SU-DHL-6 (cell line): ENCODE measurements at regions not wholly inside any gene's neighbourhood (a gene's known extent, or its start where the extent isn't known, plus 50 kb on each side); places are given as distances from the start of the nearest gene placed in this dataset.
"Not testable (repeated sequence)": the region's sequence is repeated elsewhere in the genome, so short reads cannot be mapped to it uniquely, and the experiment has no call there.

ENCODE experiments used
- H2AFZ ChIP-seq: fragments of 200-600 bp; sonication (generic); 2 replicates; pipeline ENCODE4 v1.6.1; 2014; ENCODE audit warnings: low read depth, mild to moderate bottlenecking, moderate library complexity, mixed read lengths, antibody characterized with exemption, low read length; ENCODE audit not compliant: severe bottlenecking
- H3F3A ChIP-seq: fragments of 200-600 bp; shearing (Covaris generic); 2 replicates; pipeline ENCODE4 v1.6.0; 2016; ENCODE audit warnings: antibody characterized with exemption, mild to moderate bottlenecking; ENCODE audit not compliant: insufficient read depth
- H3K27ac ChIP-seq: fragments of 200-600 bp; sonication (generic); 2 replicates; pipeline ENCODE4 v1.5.1; 2016; ENCODE audit warnings: low read depth, mild to moderate bottlenecking, low read length, moderate library complexity, mixed read lengths
- H3K27me3 ChIP-seq: fragments of 200-600 bp; sonication (generic), shearing (Covaris generic); 2 replicates; pipeline ENCODE4 v1.6.0; 2014; ENCODE audit warnings: mild to moderate bottlenecking, low read length
- H3K36me3 ChIP-seq: fragments of 200-600 bp; sonication (generic); 2 replicates; pipeline ENCODE4 v1.6.1; 2014; ENCODE audit warnings: mild to moderate bottlenecking, low read length, mixed read lengths
- H3K4me2 ChIP-seq: fragments of 300-600, 200-600 bp; shearing (Covaris generic), sonication (generic); 2 replicates; pipeline ENCODE4 v1.6.0; 2014; ENCODE audit warnings: low read length, low read depth, mild to moderate bottlenecking; ENCODE audit not compliant: poor library complexity, severe bottlenecking
- H3K4me3 ChIP-seq: fragments of 200-600 bp; sonication (generic); 2 replicates; pipeline ENCODE4 v1.5.1; 2014; ENCODE audit warnings: antibody characterized with exemption, low read length, mild to moderate bottlenecking, mixed read lengths; ENCODE audit not compliant: insufficient read depth, poor library complexity, severe bottlenecking
- H3K79me2 ChIP-seq: fragments of 200-600 bp; sonication (generic); 2 replicates; pipeline ENCODE4 v1.6.1; 2014; ENCODE audit warnings: mild to moderate bottlenecking, low read length, moderate library complexity; ENCODE audit not compliant: insufficient read depth
- H3K9ac ChIP-seq: fragments of 200-600 bp; sonication (generic); 2 replicates; pipeline ENCODE4 v1.7.0; 2014; ENCODE audit warnings: mild to moderate bottlenecking, low read length
- H3K9me2 ChIP-seq: fragments of 200-600 bp; sonication (generic); replicated peaks from 2 replicates; pipeline ENCODE4 v1.6.1; 2014; ENCODE audit warnings: low read length; ENCODE audit not compliant: insufficient read depth
- H3K9me3 ChIP-seq: fragments of 200-600 bp; sonication (generic); 2 replicates; pipeline ENCODE4 v1.6.1; 2014; ENCODE audit warnings: low read length, mixed read lengths; ENCODE audit not compliant: insufficient read depth
- H4K20me1 ChIP-seq: fragments of 200-600 bp; sonication (generic); 2 replicates; pipeline ENCODE4 v1.6.1; 2014; ENCODE audit warnings: low read depth, mild to moderate bottlenecking, antibody characterized with exemption, low read length, moderate library complexity, mixed read lengths
- CTCF ChIP-seq: fragments of 200-600 bp; sonication (generic); IDR thresholded peaks from one replicate; pipeline ENCODE4 v1.5.1; 2017; ENCODE audit warnings: antibody characterized with exemption, mild to moderate bottlenecking, low read length, moderate library complexity; ENCODE audit not compliant: insufficient read depth, poor library complexity, severe bottlenecking
- EZH2phosphoT487 ChIP-seq: fragments of 200-600 bp; sonication (generic), shearing (Covaris generic); conservative IDR thresholded peaks from 2 replicates; pipeline ENCODE4 v1.6.1; 2018; ENCODE audit warnings: mild to moderate bottlenecking, antibody characterized with exemption, low read length, moderate library complexity, mixed read lengths

GRCh38 chr10:34885011-34885410 lies 69.9 kb upstream of the PARD3 start:
- Histone ChIP-seq H3K36me3 (no peaks in the 10 kb centered on the region), H3K79me2 (no peaks in the 10 kb centered on the region), H3K9me3 (no peaks in the 10 kb centered on the region), H3K4me3 (no peak overlapping the region), H3K9ac (no peak overlapping the region), H3K9me2 (no peaks in the 10 kb centered on the region), H3K27me3 (no peaks in the 10 kb centered on the region), H3K27ac (no peak overlapping the region), H3K4me2 (no peak overlapping the region), H3F3A (no peaks in the 10 kb centered on the region), H2AFZ (no peak overlapping the region), H4K20me1 (no peaks in the 10 kb centered on the region)
- TF ChIP-seq CTCF (no peak), EZH2phosphoT487 (no peak)

- Histone ChIP-seq H4K20me1 (no peaks in the 10 kb centered on the region), H3K27me3 (no peaks in the 10 kb centered on the region), H3K9ac (no peak overlapping the region), H3K4me3 (no peak overlapping the region), H3K9me2 (no peaks in the 10 kb centered on the region), H3K27ac (no peak overlapping the region), H3K4me2 (no peak overlapping the region), H3F3A (no peaks in the 10 kb centered on the region), H3K79me2 (no peaks in the 10 kb centered on the region), H3K36me3 (no peaks in the 10 kb centered on the region), H3K9me3 (no peaks in the 10 kb centered on the region), H2AFZ (no peak overlapping the region)
- no peak for TF ChIP-seq EZH2phosphoT487
- TF ChIP-seq CTCF, result no peak
These were observed 69.3 kb upstream of the PARD3 start for GRCh38 chr10:34884272-34884952.

GRCh38 chr10:34880817-34881216 lies 65.7 kb upstream of the PARD3 start:
- no peaks in the 10 kb centered on the region for H3K36me3 ChIP-seq
- H3K9ac ChIP-seq, result no peak overlapping the region
- H3K27me3 ChIP-seq, result no peaks in the 10 kb centered on the region
- H3K9me3 ChIP-seq, result no peaks in the 10 kb centered on the region
- no peaks in the 10 kb centered on the region for H3K79me2 ChIP-seq
- H3K27ac ChIP-seq, result no peak overlapping the region
- H3K4me3 ChIP-seq, result no peak overlapping the region
- no peak overlapping the region for H3K4me2 ChIP-seq
- H4K20me1 ChIP-seq, result no peaks in the 10 kb centered on the region
- H2AFZ ChIP-seq, result no peak overlapping the region
- TF ChIP-seq CTCF (no peak), EZH2phosphoT487 (no peak)
- H3K9me2 ChIP-seq, result no peaks in the 10 kb centered on the region
- no peaks in the 10 kb centered on the region for H3F3A ChIP-seq

GRCh38 chr10:34878651-34879050 lies 63.6 kb upstream of the PARD3 start:
- not testable (repeated sequence) for H3K9me3 ChIP-seq, H3K9ac ChIP-seq, H3K36me3 ChIP-seq, H3K79me2 ChIP-seq, H2AFZ ChIP-seq, H3K4me2 ChIP-seq, H3K27ac ChIP-seq, H3K27me3 ChIP-seq, H3K9me2 ChIP-seq, H4K20me1 ChIP-seq, H3F3A ChIP-seq, H3K4me3 ChIP-seq
